Skeletal muscle tissue (tissue), 3 donors: ENCODE measurements at regions not wholly inside any gene's neighbourhood (a gene's known extent, or its start where the extent isn't known, plus 50 kb on each side); places are given as distances from the start of the nearest gene placed in this dataset.
"Not testable (repeated sequence)": the region's sequence is repeated elsewhere in the genome, so short reads cannot be mapped to it uniquely, and the experiment has no call there.

Experiments
- H3K27ac ChIP-seq: one replicate; pipeline ENCODE4 v1.7.0; 2013; ENCODE audit warnings: mild to moderate bottlenecking, low read depth, low read length, inconsistent platforms
- H3K27me3 ChIP-seq, 3 donors: one replicate each; pipeline ENCODE4 v1.7.0; 2013; ENCODE audit warnings: low read length in 3 of 3; ENCODE audit not compliant: control insufficient read depth in 3 of 3, insufficient read depth in 3 of 3
- H3K36me3 ChIP-seq, 3 donors: one replicate each; pipeline ENCODE4 v1.7.0; 2013; ENCODE audit warnings: low read length in 3 of 3; ENCODE audit not compliant: control insufficient read depth in 3 of 3, insufficient read depth in 3 of 3
- H3K4me1 ChIP-seq, 3 donors: one replicate each; pipeline ENCODE4 v1.7.0; 2013; ENCODE audit warnings: low read length in 3 of 3, mild to moderate bottlenecking in 3 of 3; ENCODE audit not compliant: control insufficient read depth in 3 of 3, insufficient read depth in 3 of 3
- H3K4me3 ChIP-seq, 3 donors: one replicate each; pipeline ENCODE4 v1.7.0; 2013; ENCODE audit warnings: low read length in 3 of 3
- H3K9ac ChIP-seq, 3 donors: one replicate each; pipeline ENCODE4 v1.7.0; 2013; ENCODE audit warnings: low read length in 3 of 3, mild to moderate bottlenecking in 3 of 3, moderate library complexity in 2 of 3, low read depth in 1 of 3
- H3K9me3 ChIP-seq, 3 donors: one replicate each; pipeline ENCODE4 v1.7.0; 2013; ENCODE audit warnings: low read length in 3 of 3; ENCODE audit not compliant: control insufficient read depth in 3 of 3
- donor health status: Osteomylitis.

DNA sequence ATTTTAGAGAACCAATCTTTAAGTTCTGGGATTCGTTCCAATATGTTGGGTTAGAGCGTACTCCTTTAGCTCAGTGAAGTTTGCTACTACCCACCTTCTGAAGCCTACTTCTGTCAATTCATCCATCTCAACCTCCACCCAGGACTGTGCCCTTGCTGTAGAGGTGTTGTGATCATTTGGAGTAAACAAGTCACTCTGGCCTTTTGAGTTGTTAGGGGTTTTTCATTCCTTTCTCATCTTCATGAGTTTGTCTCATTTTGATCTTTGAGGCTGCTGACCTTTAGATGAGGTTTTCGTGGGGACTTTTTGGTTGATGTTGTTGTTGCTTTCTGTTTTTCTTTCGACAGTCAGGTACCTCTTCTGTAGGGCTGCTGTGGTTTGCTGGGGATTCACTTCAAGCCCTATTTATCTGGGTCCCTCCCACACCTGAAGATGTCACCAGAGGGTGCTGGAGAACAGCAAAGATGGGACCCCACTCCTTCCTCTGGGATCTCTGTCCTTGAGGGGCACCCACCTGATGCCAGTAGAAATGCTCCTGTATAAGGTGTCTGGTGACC, 158.4 kb downstream of the ANKRD36B start:
- not testable (repeated sequence) for H3K27ac ChIP-seq, H3K9me3 ChIP-seq, H3K27me3 ChIP-seq, H3K4me1 ChIP-seq, H3K4me3 ChIP-seq, H3K36me3 ChIP-seq, H3K9ac ChIP-seq

DNA sequence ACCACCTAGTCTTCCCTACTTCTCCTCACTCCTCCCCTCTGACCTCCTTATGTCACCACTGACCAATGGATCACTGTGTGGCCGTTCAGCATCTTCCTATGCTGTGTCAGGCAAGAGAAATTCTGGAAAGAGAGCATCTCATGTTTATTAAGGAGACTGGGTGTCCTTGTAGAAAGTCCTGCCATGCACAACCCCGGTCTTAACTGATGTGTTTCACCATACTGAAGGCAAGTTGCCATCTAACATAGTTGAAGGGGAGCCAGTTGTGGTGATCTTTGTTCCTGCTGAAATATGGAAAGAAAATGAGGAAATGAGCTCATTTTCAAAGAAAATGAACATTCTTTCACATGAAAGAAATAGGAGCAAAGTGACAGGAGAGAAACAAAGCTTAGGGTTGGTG, 167.3 kb downstream of the ANKRD36B start:
- not testable (repeated sequence) for H3K9me3 ChIP-seq, H3K27ac ChIP-seq, H3K9ac ChIP-seq, H3K4me1 ChIP-seq, H3K27me3 ChIP-seq, H3K36me3 ChIP-seq, H3K4me3 ChIP-seq

DNA sequence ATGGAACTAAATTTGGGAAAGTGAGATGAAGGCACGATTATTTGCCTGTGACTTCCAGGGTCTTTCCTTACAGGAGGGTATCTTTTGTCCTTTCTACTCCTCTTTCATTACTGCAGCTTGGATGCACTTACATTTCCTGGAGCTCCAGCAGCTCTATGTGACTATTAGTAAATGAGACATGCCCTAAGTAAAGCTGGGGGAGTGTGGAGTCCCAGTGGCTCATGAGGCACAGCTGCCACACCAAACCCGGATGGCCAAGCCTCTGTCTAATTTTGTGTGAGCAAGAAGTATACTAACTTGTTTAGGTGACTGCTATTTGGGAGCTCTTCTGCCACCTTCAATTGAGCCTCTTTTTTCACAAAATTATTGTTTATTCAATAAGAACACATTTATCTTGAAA, 183.3 kb downstream of the ANKRD36B start:
- not testable (repeated sequence) for H3K4me1 ChIP-seq, H3K36me3 ChIP-seq, H3K4me3 ChIP-seq, H3K27me3 ChIP-seq, H3K27ac ChIP-seq, H3K9me3 ChIP-seq, H3K9ac ChIP-seq

DNA sequence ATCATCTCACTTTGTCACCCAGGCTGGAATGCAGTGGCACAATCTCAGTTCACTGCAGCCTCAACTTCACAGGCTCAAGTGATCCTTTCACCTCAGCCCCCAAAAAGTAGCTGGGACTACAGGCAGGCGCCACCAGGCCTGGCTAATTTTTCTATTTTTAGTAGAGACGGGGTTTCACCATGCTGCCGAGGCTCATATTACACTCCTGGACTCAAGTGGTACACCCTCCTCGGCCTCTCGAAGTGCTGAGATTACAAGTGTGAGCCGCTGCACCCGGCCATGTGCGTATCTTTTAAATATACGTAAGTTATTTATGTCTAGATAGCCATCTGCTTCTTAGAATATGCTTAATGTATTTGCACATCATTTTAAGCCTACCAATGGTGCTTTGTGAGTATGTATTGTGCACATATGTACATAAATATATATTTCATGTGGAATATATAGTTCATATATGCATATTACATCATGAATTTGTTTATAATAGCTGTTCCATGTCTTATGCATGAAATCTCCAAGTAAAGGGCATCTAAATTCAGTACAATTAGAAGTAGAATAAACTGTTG, 184.4 kb downstream of the ANKRD36B start:
- not testable (repeated sequence) for H3K4me3 ChIP-seq, H3K36me3 ChIP-seq, H3K27me3 ChIP-seq, H3K9me3 ChIP-seq, H3K4me1 ChIP-seq, H3K9ac ChIP-seq
- peak overlapping the region; percentile 30 for H3K27ac ChIP-seq

DNA sequence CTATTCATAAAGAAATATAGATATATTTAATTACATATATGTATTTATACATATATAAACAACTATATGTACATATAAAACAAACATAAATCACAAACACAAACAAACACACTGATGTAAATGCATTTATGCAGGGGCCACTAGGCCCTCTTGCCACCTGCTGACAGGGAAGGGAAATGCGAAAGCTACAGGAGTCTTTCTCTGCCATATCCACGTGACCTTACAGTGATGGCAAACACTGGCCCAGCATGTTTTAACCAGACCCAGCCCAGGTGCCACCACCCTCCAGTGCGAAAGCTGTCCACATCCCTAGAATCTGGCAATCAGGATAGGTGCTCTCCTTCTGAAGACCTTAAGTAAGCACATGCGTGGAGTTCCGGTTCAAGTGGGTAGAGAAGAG, 187.0 kb downstream of the ANKRD36B start:
- not testable (repeated sequence) for H3K4me1 ChIP-seq, H3K9me3 ChIP-seq, H3K27ac ChIP-seq, H3K36me3 ChIP-seq, H3K27me3 ChIP-seq, H3K9ac ChIP-seq, H3K4me3 ChIP-seq

DNA sequence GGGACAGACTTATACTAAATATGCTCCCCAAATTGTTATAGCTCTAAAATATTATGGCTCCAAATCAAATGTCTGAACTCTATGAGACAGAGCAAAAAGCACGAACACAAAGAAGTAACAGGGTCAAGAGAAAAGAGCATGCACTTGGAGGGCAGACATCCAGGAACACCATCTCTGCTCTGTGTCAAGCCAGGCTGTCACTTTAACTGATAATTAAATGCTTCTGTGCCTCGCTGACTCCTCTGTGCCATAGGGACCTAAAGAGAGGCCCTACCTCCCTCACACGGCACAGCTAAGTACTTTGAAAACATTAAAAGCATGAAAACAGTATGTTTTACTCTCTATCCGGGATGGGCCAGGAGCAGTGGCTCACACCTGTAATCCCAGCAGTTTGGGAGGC, 194.0 kb downstream of the ANKRD36B start:
- not testable (repeated sequence) for H3K27ac ChIP-seq, H3K36me3 ChIP-seq, H3K9ac ChIP-seq, H3K27me3 ChIP-seq, H3K9me3 ChIP-seq, H3K4me3 ChIP-seq, H3K4me1 ChIP-seq

DNA sequence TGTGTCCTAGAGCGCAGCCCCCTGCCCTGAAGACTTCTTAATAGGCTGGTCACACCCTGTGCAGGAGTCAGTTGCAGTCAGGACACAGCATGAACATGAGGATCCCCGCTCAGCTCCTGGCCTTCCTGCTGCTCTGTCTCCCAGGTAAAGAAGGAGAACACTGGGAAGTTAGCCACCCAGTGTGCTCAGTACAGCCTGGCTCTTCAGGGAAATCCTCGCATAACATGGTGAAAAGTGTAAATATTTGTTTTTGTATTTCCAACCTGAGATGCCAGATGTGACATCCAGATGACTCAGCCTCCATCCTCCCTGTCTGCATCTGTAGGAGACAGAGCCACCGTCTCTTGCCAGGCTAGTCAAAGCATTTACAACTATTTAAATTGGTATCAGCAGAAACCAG, 203.9 kb downstream of the ANKRD36B start:
- not testable (repeated sequence) for H3K4me3 ChIP-seq, H3K36me3 ChIP-seq, H3K9ac ChIP-seq, H3K9me3 ChIP-seq, H3K27me3 ChIP-seq, H3K27ac ChIP-seq, H3K4me1 ChIP-seq

DNA sequence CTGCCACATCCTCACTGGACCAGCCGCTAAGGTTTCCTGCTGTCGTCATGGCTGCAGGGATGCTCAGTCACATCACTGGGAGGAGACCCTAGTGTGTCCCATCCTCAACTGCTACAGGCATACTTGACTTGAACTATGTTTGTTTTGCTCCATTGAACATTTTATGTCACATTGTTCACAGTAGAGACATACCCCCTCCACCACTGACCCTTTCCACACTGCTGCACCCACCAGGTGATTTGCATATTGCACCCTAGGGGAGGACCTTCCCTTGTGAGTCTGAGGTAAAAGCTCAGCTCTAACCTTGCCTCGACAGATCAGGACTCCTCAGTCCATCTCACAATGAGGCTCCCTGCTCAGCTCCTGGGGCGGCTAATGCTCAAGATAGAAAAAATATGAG, 213.8 kb downstream of the ANKRD36B start:
- not testable (repeated sequence) for H3K4me3 ChIP-seq, H3K36me3 ChIP-seq, H3K9ac ChIP-seq, H3K27me3 ChIP-seq, H3K9me3 ChIP-seq, H3K4me1 ChIP-seq, H3K27ac ChIP-seq

DNA sequence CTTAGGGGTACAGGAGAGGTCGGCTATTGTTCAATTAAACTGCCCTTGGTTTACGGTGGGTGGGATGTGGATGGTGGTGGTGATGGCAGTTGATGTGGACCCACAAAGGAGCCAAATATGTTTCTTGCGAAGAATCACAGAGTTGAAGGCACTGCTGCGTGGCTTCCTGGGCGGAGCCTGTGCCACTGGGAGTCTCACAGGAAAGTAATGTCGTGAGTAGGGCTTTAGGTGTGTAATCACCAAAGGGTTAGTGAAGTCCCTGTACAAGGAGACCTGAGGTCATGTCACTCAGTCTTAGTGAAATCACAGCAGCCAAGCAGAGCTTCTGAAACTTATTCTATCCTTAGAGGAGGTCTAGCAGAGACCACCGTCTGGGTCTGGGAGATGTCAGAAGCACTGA, 215.3 kb downstream of the ANKRD36B start:
- not testable (repeated sequence) for H3K36me3 ChIP-seq, H3K4me3 ChIP-seq, H3K9me3 ChIP-seq, H3K9ac ChIP-seq, H3K27ac ChIP-seq, H3K4me1 ChIP-seq, H3K27me3 ChIP-seq

DNA sequence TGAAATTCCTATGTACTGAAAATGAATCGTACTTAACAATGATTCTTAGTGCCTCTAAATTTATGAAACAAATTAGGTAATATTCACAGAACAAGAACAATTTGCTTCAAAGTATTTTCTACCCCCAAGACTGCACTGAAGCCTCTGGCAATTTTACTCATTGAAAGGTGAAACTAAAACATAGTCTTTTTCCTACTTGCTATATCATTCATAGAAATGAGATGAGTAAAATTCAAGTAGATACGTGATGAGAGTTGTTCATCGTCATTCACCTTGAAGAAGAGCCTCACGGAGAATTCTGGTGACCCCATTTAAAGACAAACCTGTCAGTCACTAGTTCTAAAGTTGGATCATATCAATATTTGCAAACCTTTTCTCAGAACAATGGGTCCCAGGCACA, 226.5 kb downstream of the ANKRD36B start:
- H3K27ac ChIP-seq, H3K27me3 ChIP-seq, H3K9ac ChIP-seq, H3K36me3 ChIP-seq, H3K9me3 ChIP-seq, H3K4me1 ChIP-seq, H3K4me3 ChIP-seq: not testable (repeated sequence)
